ENCODE measurements at regions not wholly inside any gene's neighbourhood (a gene's known extent, or its start where the extent isn't known, plus 50 kb on each side); places are given as distances from the start of the nearest gene placed in this dataset.

GRCh38 chr12:73330584-73331351 lies 1058.6 kb downstream of the TRHDE start:
- no peak for DNase-seq (ENCODE audit: low read depth)
- TF ChIP-seq CTCF (IDR thresholded peaks at IDR 0.05; ENCODE audit: low read depth, low read length) (no peak), POLR2A (IDR thresholded peaks at IDR 0.05; ENCODE audit: extremely low read depth, insufficient read length) (no peak)
- H3K4me3 ChIP-seq (ENCODE audit: low read depth, low read length), result no peak overlapping the region

- TF ChIP-seq CTCF (IDR thresholded peaks at IDR 0.05; ENCODE audit: low read depth, low read length) (no peak), POLR2A (IDR thresholded peaks at IDR 0.05; ENCODE audit: extremely low read depth, insufficient read length) (no peak), MYC (IDR thresholded peaks at IDR 0.05; ENCODE audit: low read depth, low read length) (no peak), MAX (IDR thresholded peaks at IDR 0.05; ENCODE audit: low read depth, low read length) (no peak)
- no peak overlapping the region for H3K4me3 ChIP-seq (ENCODE audit: low read depth, low read length)
- DNase-seq (ENCODE audit: low read depth), result no peak
These were observed 1069.5 kb downstream of the TRHDE start for GRCh38 chr12:73341559-73342247.

- DNase-seq (ENCODE audit: low read depth), result no peak
- no peak for TF ChIP-seq CTCF (IDR thresholded peaks at IDR 0.05; ENCODE audit: low read depth, low read length)
- no peak overlapping the region for H3K4me3 ChIP-seq (ENCODE audit: low read depth, low read length)
These were observed 1070.6 kb downstream of the TRHDE start for GRCh38 chr12:73342733-73343132.

GRCh38 chr12:73352826-73353225 lies 1080.7 kb downstream of the TRHDE start:
- no peak overlapping the region for H3K4me3 ChIP-seq (ENCODE audit: low read depth, low read length)
- TF ChIP-seq MAX (IDR thresholded peaks at IDR 0.05; ENCODE audit: low read depth, low read length), result no peak
- no peak for TF ChIP-seq POLR2A (IDR thresholded peaks at IDR 0.05; ENCODE audit: extremely low read depth, insufficient read length)
- TF ChIP-seq MYC (IDR thresholded peaks at IDR 0.05; ENCODE audit: low read depth, low read length), result no peak
- no peak for TF ChIP-seq CTCF (IDR thresholded peaks at IDR 0.05; ENCODE audit: low read depth, low read length)
- no peak for DNase-seq (ENCODE audit: low read depth)

- DNase-seq (ENCODE audit: low read depth), result no peak
- TF ChIP-seq CTCF (IDR thresholded peaks at IDR 0.05; ENCODE audit: low read depth, low read length) (no peak), MYC (IDR thresholded peaks at IDR 0.05; ENCODE audit: low read depth, low read length) (no peak), POLR2A (IDR thresholded peaks at IDR 0.05; ENCODE audit: extremely low read depth, insufficient read length) (no peak), MAX (IDR thresholded peaks at IDR 0.05; ENCODE audit: low read depth, low read length) (no peak)
- no peak overlapping the region for H3K4me3 ChIP-seq (ENCODE audit: low read depth, low read length)
These were observed 1089.1 kb downstream of the TRHDE start for GRCh38 chr12:73361156-73361863.
